ENCODE measurements at regions not wholly inside any gene's neighbourhood (a gene's known extent, or its start where the extent isn't known, plus 50 kb on each side); places are given as distances from the start of the nearest gene placed in this dataset.
A peak's percentile ranks its signal among the peaks of the same experiment; 100 is the strongest.
"Not testable (repeated sequence)": the region's sequence is repeated elsewhere in the genome, so short reads cannot be mapped to it uniquely, and the experiment has no call there.

- no peak for TF ChIP-seq CTCF (IDR thresholded peaks at IDR 0.05; ENCODE audit: insufficient read depth, low read length)
- TF ChIP-seq POLR2AphosphoS5 (IDR thresholded peaks at IDR 0.05; ENCODE audit: low read depth), result no peak
- TF ChIP-seq SPI1 (IDR thresholded peaks at IDR 0.05; ENCODE audit: borderline replicate concordance, low read depth), result no peak
- TF ChIP-seq REST (IDR thresholded peaks at IDR 0.05; ENCODE audit: insufficient replicate concordance, low read depth), result no peak
- TF ChIP-seq GABPA (IDR thresholded peaks at IDR 0.05; ENCODE audit: low read depth), result no peak
- Histone ChIP-seq H3K4me3 (replicated peaks; ENCODE audit: insufficient read depth, low read length) (no peak overlapping the region), H3K27ac (replicated peaks) (no peak overlapping the region), H3K27me3 (ENCODE audit: insufficient read depth, poor library complexity, severe bottlenecking) (no peaks in the 10 kb centered on the region)
- DNase-seq (ENCODE audit: low read depth in 1 of 2, low spot score in 1 of 2), result no peak
Observed at GRCh38 chr13:59280297-59280696, 883.4 kb downstream of the DIAPH3 start.

- no peak for DNase-seq (ENCODE audit: low read depth in 1 of 2, low spot score in 1 of 2)
- no peak for TF ChIP-seq CTCF (IDR thresholded peaks at IDR 0.05; ENCODE audit: insufficient read depth, low read length)
- TF ChIP-seq GABPA (IDR thresholded peaks at IDR 0.05; ENCODE audit: low read depth), result no peak
- TF ChIP-seq SPI1 (IDR thresholded peaks at IDR 0.05; ENCODE audit: borderline replicate concordance, low read depth), result no peak
- no peak for TF ChIP-seq POLR2AphosphoS5 (IDR thresholded peaks at IDR 0.05; ENCODE audit: low read depth)
- TF ChIP-seq REST (IDR thresholded peaks at IDR 0.05; ENCODE audit: insufficient replicate concordance, low read depth), result no peak
- no peaks in the 10 kb centered on the region for H3K27me3 ChIP-seq (ENCODE audit: insufficient read depth, poor library complexity, severe bottlenecking)
- no peak overlapping the region for H3K4me3 ChIP-seq (replicated peaks; ENCODE audit: insufficient read depth, low read length)
- H3K27ac ChIP-seq (replicated peaks), result no peak overlapping the region
Observed at GRCh38 chr13:59281453-59281852, 882.3 kb downstream of the DIAPH3 start.

- DNase-seq (ENCODE audit: low read depth in 1 of 2, low spot score in 1 of 2); H3K4me3 ChIP-seq (replicated peaks; ENCODE audit: insufficient read depth, low read length); H3K27ac ChIP-seq (replicated peaks); H3K27me3 ChIP-seq (ENCODE audit: insufficient read depth, poor library complexity, severe bottlenecking): not testable (repeated sequence)
Observed at GRCh38 chr13:59292240-59292639, 871.5 kb downstream of the DIAPH3 start.

- TF ChIP-seq SPI1 (IDR thresholded peaks at IDR 0.05; ENCODE audit: borderline replicate concordance, low read depth), result no peak
- TF ChIP-seq REST (IDR thresholded peaks at IDR 0.05; ENCODE audit: insufficient replicate concordance, low read depth), result no peak
- no peak for TF ChIP-seq CTCF (IDR thresholded peaks at IDR 0.05; ENCODE audit: insufficient read depth, low read length)
- no peak for TF ChIP-seq POLR2AphosphoS5 (IDR thresholded peaks at IDR 0.05; ENCODE audit: low read depth)
- TF ChIP-seq GABPA (IDR thresholded peaks at IDR 0.05; ENCODE audit: low read depth), result no peak
- H3K27me3 ChIP-seq (ENCODE audit: insufficient read depth, poor library complexity, severe bottlenecking), result peaks cover 5% of the 10 kb centered on the region
- H3K4me3 ChIP-seq (replicated peaks; ENCODE audit: insufficient read depth, low read length), result no peak overlapping the region
- DNase-seq (ENCODE audit: low read depth in 1 of 2, low spot score in 1 of 2), result peak in 1 of 2 experiments; percentile 51
- no peak overlapping the region for H3K27ac ChIP-seq (replicated peaks)
Observed at GRCh38 chr13:59299584-59299983, 864.1 kb downstream of the DIAPH3 start.

All from HL-60 (cell line).